GM18502 (cell line): ENCODE measurements at regions not wholly inside any gene's neighbourhood (a gene's known extent, or its start where the extent isn't known, plus 50 kb on each side); places are given as distances from the start of the nearest gene placed in this dataset.
A peak's percentile ranks its signal among the peaks of the same experiment; 100 is the strongest.
"Not testable (repeated sequence)": the region's sequence is repeated elsewhere in the genome, so short reads cannot be mapped to it uniquely, and the experiment has no call there.

Experiments used
- ATAC-seq: cut with Tn5 transposase; IDR thresholded peaks from one replicate; pipeline ENCODE4 v1.9.1; 2021; ENCODE audit warnings: mild to moderate bottlenecking; ENCODE audit not compliant: unreplicated experiment, poor library complexity

- ATAC-seq: no peak
These were observed 64.1 kb upstream of the MMS22L start for GRCh38 chr6:97347111-97347510.

- ATAC-seq: no peak
These were observed 78.3 kb upstream of the MMS22L start for GRCh38 chr6:97361286-97361685.

- no peak for ATAC-seq
These were observed 81.3 kb upstream of the MMS22L start for GRCh38 chr6:97364327-97364726.

- not testable (repeated sequence) for ATAC-seq
These were observed 99.1 kb upstream of the MMS22L start for GRCh38 chr6:97382071-97382470.

GRCh38 chr6:97392735-97393134 lies 109.7 kb upstream of the MMS22L start:
- no peak for ATAC-seq

GRCh38 chr6:97394160-97394748 lies 111.2 kb upstream of the MMS22L start:
- ATAC-seq: peak; percentile 94

GRCh38 chr6:97396880-97397279 lies 113.9 kb upstream of the MMS22L start:
- no peak for ATAC-seq

GRCh38 chr6:97399208-97399607 lies 116.2 kb upstream of the MMS22L start:
- ATAC-seq: no peak

- no peak for ATAC-seq
These were observed 118.5 kb upstream of the MMS22L start for GRCh38 chr6:97401533-97401932.

GRCh38 chr6:97405818-97406409 lies 122.9 kb upstream of the MMS22L start:
- no peak for ATAC-seq

GRCh38 chr6:97406633-97407032 lies 123.6 kb upstream of the MMS22L start:
- no peak for ATAC-seq

GRCh38 chr6:97411610-97412009 lies 128.6 kb upstream of the MMS22L start:
- no peak for ATAC-seq

GRCh38 chr6:97412511-97412910 lies 129.5 kb upstream of the MMS22L start:
- ATAC-seq: no peak

GRCh38 chr6:97422171-97422570 lies 139.2 kb upstream of the MMS22L start:
- ATAC-seq: no peak

GRCh38 chr6:97423190-97423589 lies 140.2 kb upstream of the MMS22L start:
- peak; percentile 67 for ATAC-seq

- ATAC-seq: peak; percentile 54
These were observed 144.6 kb upstream of the MMS22L start for GRCh38 chr6:97427648-97428047.

- peak; percentile 67 for ATAC-seq
These were observed 154.1 kb upstream of the MMS22L start for GRCh38 chr6:97437087-97437486.

GRCh38 chr6:97438011-97438671 lies 155.1 kb upstream of the MMS22L start:
- ATAC-seq: peak; percentile 63

- peak; percentile 75 for ATAC-seq
These were observed 157.7 kb upstream of the MMS22L start for GRCh38 chr6:97440590-97441176.

GRCh38 chr6:97443408-97444080 lies 160.5 kb upstream of the MMS22L start:
- ATAC-seq: no peak

GRCh38 chr6:97445407-97445806 lies 162.4 kb upstream of the MMS22L start:
- no peak for ATAC-seq
